Testis (tissue), 2 donors: ENCODE measurements at regions not wholly inside any gene's neighbourhood (a gene's known extent, or its start where the extent isn't known, plus 50 kb on each side); places are given as distances from the start of the nearest gene placed in this dataset.

Source experiments
- DNase-seq: peaks from one replicate; pipeline ENCODE4 v3.0.0-alpha.2; 2019
- H3K27ac ChIP-seq, 2 donors: fragments of 200-600 bp; sonication (generic); one replicate each; pipeline ENCODE4 v1.5.1; 2019
- H3K27me3 ChIP-seq: fragments of 200-600 bp; sonication (generic); one replicate; pipeline ENCODE4 v1.5.1; 2019
- H3K36me3 ChIP-seq: fragments of 200-600 bp; sonication (generic); one replicate; pipeline ENCODE4 v1.5.1; 2017; ENCODE audit warnings: low read depth; ENCODE audit errors: missing control alignments
- H3K4me1 ChIP-seq: fragments of 200-600 bp; sonication (generic); one replicate; pipeline ENCODE4 v1.5.1; 2019
- H3K4me3 ChIP-seq, 2 donors: fragments of 200-600 bp; sonication (generic); one replicate each; pipeline ENCODE4 v1.5.1; 2017 to 2019
- H3K9me3 ChIP-seq: fragments of 200-600 bp; sonication (generic); one replicate; pipeline ENCODE4 v1.5.1; 2017
- CTCF ChIP-seq, 3 experiments: fragments of 450-650 bp in 2 of 3; fragments of 200-600 bp in 1 of 3; sonication (generic) in 1 of 3; IDR thresholded peaks; one replicate each; pipeline ENCODE4 v1.5.1; 2016 to 2019; ENCODE audit warnings: antibody characterized with exemption in 3 of 3, mild to moderate bottlenecking in 2 of 3, moderate library complexity in 1 of 3
- POLR2A ChIP-seq: fragments of 450-650 bp; IDR thresholded peaks from one replicate; pipeline ENCODE4 v1.6.1; 2017; ENCODE audit warnings: antibody characterized with exemption, mild to moderate bottlenecking, moderate library complexity
- WGBS, 2 donors: methylation state at CpG; one replicate each; pipeline ENCODE4 v1.1.5; 2018; 5-methylcytosine and 5-hydroxymethylcytosine counted together
- intact Hi-C: fragments of 100-400 bp; cut with DNase I; formaldehyde crosslinking; loops from one replicate; pipeline ENCODE4 v1.15.1; 2023; ENCODE audit warnings: low total_unique reads

- no peak for DNase-seq
- Histone ChIP-seq H3K27ac (no peak overlapping the region), H3K27me3 (no peaks in the 10 kb centered on the region), H3K9me3 (no peaks in the 10 kb centered on the region), H3K4me3 (no peak overlapping the region), H3K4me1 (no peaks in the 10 kb centered on the region), H3K36me3 (no peaks in the 10 kb centered on the region)
- TF ChIP-seq CTCF (IDR thresholded peaks at IDR 0.05) (no peak), POLR2A (no peak)
- 75 to 85% methylated on average over 4 of the region's 4 CpGs for WGBS, 2 donors
- intact Hi-C loops = no loop called here
These were observed 251.5 kb downstream of the HIVEP2 start for GRCh38 chr6:142693441-142693840.

GRCh38 chr6:142694054-142694453, 250.9 kb downstream of the HIVEP2 start:
- DNase-seq = no peak
- Histone ChIP-seq H3K36me3 (no peaks in the 10 kb centered on the region), H3K27ac (no peak overlapping the region), H3K4me1 (no peaks in the 10 kb centered on the region), H3K27me3 (no peaks in the 10 kb centered on the region), H3K4me3 (no peak overlapping the region), H3K9me3 (no peaks in the 10 kb centered on the region)
- no peak for TF ChIP-seq CTCF (IDR thresholded peaks at IDR 0.05)
- TF ChIP-seq POLR2A = no peak
- WGBS, 2 donors = 82 to 88% methylated on average over 2 of the region's 2 CpGs
- intact Hi-C loops = no loop called here

- no peaks in the 10 kb centered on the region for H3K9me3 ChIP-seq
- no peak overlapping the region for H3K4me3 ChIP-seq
- intact Hi-C loops = loop anchor here (5.0 kb wide), 1 partner anchor 737 kb away; no protein-coding TSS in a partner anchor
- no peaks in the 10 kb centered on the region for H3K27me3 ChIP-seq
- no peaks in the 10 kb centered on the region for H3K4me1 ChIP-seq
- TF ChIP-seq CTCF (IDR thresholded peaks at IDR 0.05) (no peak), POLR2A (no peak)
- no peaks in the 10 kb centered on the region for H3K36me3 ChIP-seq
- 53 to 59% methylated on average over 3 of the region's 3 CpGs for WGBS, 2 donors
- DNase-seq = no peak
- no peak overlapping the region for H3K27ac ChIP-seq
These were observed 250.0 kb downstream of the HIVEP2 start for GRCh38 chr6:142695016-142695415.

DNA sequence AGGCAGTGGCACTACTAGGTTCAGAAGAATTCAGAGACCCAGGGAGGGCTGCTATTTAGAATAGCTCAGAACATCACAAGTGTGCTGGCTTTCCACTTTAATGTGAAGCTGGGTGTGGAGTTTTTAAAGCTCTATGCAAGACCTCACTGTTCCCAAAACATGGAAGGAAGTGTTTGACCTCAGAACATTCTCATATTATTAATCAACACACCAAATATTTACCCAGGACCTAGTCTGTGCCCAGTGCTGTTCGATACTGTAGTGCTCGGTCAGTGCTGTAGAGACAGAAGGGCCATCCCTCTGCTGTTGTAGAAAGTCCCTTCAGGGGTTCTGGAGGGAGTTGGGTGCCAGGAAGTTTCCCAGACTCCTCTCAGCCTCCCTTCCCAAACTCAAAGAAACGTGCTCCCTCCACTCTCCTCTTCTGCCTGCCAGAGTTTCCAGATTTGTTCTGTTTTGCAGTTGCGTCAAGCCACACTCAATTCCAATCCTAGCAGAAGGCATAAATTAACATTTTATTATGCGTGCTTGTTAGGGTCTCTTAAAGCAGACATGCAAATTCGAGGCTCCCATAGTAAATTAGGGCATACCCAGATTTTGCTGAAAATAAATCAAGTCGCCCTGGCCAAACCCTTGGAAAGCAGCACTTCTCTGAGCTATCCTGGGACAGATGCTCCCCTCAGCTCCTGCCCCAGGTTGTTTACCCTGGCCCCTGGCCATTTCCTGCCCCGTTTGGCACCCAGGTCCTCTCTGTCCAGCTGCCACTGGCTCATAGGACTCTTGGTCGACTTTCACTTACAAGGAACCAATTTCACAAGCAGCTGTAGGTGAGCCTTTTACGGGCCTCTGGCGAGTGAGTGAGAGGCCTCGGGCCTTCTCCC, 248.6 kb downstream of the HIVEP2 start:
- whole genome bisulfite sequencing, 2 donors = 67 to 75% methylated on average over 12 of the region's 12 CpGs
- no peaks in the 10 kb centered on the region for H3K9me3 ChIP-seq
- H3K27me3 ChIP-seq = no peaks in the 10 kb centered on the region
- H3K36me3 ChIP-seq = no peaks in the 10 kb centered on the region
- intact Hi-C loops = loop anchor here (5.0 kb wide), 1 partner anchor 736 kb away; no protein-coding TSS in a partner anchor
- no peak for DNase-seq
- no peak overlapping the region for H3K27ac ChIP-seq
- no peak overlapping the region for H3K4me3 ChIP-seq
- no peaks in the 10 kb centered on the region for H3K4me1 ChIP-seq
- TF ChIP-seq CTCF (IDR thresholded peaks at IDR 0.05) (no peak), POLR2A (no peak)

- no peaks in the 10 kb centered on the region for H3K36me3 ChIP-seq
- H3K4me1 ChIP-seq = no peaks in the 10 kb centered on the region
- no peak overlapping the region for H3K27ac ChIP-seq
- TF ChIP-seq POLR2A (no peak), CTCF (IDR thresholded peaks at IDR 0.05) (no peak)
- no peaks in the 10 kb centered on the region for H3K9me3 ChIP-seq
- DNase-seq = no peak
- no peak overlapping the region for H3K4me3 ChIP-seq
- 87 to 95% methylated on average over 3 of the region's 3 CpGs for whole genome bisulfite sequencing, 2 donors
- no peaks in the 10 kb centered on the region for H3K27me3 ChIP-seq
- intact Hi-C loops = loop anchor here (5.0 kb wide), 1 partner anchor 735 kb away; no protein-coding TSS in a partner anchor
These were observed 248.0 kb downstream of the HIVEP2 start for GRCh38 chr6:142697001-142697335.
